GM19438 (cell line): ENCODE measurements at regions not wholly inside any gene's neighbourhood (a gene's known extent, or its start where the extent isn't known, plus 50 kb on each side); places are given as distances from the start of the nearest gene placed in this dataset.
"Not testable (repeated sequence)": the region's sequence is repeated elsewhere in the genome, so short reads cannot be mapped to it uniquely, and the experiment has no call there.

ENCODE experiments used
- ATAC-seq: cut with Tn5 transposase; IDR thresholded peaks from one replicate; pipeline ENCODE4 v1.9.1; 2021; ENCODE audit warnings: low read depth; ENCODE audit not compliant: unreplicated experiment

DNA sequence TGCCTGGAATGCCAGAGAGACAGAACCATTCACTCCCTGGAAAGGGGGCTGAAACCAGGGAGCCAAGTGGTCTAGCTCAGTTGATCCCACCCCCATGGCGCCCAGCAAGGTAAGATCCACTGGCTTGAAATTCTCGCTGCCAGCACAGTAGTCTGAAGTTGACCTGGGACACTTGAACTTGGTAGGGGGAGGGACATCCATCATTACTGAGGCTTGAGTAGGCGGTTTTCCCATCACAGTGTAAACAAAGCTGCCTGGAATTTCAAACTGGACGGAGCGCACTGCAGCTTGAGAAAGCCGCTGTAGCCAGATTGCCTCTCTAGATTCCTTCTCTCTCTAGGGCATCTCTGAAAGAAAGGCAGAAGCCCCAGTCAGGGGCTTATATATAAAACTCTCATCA lies 310.7 kb upstream of the DPPA4 start:
- no peak for ATAC-seq

DNA sequence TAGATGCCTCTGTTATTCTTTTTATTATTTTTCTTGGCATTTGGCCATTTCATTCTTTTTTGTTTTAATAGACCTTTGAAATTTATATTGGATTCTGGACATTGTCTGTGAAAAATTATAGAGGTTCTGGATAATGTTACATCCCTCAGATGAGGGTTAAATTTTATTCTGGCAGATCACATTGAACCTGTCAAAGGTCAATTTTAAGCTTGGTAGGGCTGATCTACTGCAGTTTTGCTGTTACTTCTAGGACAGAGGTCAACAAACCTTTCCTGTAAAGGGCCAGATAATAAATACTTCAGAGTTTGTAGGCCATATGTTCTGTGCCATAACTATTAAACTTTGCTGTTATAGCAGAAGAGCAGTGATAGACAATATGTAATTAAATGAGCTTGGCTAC lies 318.9 kb upstream of the DPPA4 start:
- no peak for ATAC-seq

DNA sequence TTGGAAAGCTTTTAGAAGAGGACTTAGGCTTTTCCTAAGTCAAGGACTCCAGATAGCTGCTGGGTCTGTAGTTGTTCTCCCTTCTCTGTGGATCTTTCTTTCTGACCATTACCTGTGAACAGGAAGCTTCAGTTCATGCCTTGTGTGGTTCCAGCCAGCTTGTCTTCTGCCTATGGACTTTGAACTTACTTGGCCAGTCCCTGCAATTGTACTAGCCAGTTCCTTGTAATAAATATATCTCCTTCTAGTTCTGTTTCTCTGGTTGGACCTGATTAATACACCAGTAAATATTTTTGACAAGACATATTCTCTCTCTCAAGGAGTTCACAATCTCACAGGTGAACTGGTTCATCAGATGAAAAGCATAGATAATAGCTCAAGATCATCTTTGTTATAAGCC lies 341.3 kb upstream of the DPPA4 start:
- no peak for ATAC-seq

DNA sequence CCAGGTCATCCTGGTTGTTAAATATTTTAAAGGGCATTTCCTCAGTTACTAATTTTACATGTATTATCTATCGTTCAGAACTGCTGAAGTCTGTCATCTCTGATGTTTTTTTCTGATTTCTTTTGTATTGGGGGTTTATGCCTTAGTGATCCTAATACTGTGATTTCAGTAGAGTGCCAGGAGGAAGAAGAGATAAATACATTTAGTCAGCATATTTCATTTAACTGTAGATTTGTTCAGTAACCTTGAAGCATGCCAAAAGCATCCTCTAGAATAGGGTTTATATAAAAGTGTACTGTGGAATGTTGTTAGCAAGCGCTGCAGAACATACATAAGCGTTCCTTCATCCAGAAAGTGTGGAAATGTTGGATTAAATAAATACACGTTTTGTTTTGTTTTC lies 342.3 kb upstream of the DPPA4 start:
- no peak for ATAC-seq

DNA sequence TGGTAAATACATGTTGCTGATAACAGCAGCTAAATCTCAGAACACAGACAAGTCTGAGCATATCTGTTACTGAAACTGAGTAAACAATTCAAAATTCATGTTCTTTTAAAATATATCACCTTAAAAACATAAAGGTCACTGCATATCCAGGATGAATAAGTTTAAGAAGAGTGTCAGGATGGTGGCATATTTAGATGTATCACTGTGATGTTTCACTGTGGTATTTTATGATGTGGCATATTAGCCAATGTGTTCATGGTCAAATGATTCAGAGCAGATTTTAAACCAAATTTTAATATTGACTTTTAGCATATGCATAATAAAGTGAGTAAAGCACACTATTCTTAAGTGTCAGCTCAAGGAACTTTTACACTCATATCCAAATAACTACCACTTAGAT lies 346.4 kb upstream of the DPPA4 start:
- no peak for ATAC-seq

DNA sequence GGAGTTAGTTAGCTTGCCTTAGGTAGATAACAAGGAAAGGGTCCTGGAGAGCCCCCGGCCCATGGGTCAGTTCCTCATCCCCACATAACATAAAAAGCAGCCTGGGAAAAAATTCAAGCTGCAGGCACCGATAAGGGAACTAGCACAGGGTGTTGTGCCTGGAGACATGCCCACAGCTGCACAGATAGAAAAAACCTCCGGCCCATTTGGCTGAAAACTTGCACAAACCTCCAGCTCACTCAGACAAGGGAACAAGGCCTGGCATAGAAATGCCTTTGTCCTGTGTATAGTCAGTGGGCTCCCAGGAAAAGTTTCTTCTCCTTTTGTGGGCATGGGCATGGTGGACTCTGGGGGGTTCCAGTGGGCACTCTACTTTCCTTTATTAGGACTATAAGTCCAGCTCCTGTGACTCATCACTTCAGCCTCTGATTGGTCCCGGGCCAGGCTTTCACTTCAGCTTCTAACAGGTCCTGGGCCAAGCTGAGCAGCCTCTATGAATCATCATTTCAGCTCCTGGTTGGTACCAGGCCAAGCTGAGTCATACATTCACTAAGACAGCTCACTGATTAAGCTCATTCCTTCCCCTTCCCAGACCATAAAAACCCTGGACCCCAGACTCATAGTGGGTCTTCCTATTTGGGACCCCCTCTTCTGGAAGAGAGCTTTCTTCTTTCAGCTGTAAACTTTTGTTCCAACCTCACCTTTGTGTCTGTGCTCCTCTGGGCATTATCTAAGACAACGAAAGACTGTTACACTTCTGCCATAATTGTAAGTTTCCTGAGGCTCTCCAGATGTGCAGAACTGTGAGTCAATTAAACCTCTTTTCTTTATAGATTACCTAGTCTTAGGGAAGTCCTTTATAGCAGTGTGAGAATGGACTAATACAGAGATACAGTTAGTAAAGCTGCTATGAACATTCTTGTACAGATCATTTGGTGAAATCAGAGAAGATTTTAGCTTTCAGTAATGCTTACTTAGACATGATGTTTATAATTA lies 348.0 kb upstream of the DPPA4 start:
- ATAC-seq = no peak

DNA sequence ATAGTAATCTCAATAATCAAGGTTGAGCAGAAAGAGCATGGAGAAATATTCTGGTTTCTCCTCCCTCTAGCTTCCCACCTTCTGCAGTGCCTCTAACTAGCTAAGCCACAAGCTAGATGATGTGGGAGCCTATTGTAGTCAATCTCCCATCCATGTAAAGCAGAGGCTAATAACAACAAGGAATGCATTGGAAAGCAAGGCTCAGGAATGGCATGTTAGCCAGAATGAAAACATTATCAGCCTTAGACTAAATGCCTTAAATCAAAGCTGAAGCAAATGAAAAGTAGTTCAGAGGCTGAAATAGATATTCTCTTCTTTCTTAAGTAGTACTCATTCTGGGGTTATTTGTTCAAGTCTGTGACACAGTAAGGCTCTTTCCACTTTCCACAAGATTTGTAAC lies 350.3 kb upstream of the DPPA4 start:
- ATAC-seq = no peak

DNA sequence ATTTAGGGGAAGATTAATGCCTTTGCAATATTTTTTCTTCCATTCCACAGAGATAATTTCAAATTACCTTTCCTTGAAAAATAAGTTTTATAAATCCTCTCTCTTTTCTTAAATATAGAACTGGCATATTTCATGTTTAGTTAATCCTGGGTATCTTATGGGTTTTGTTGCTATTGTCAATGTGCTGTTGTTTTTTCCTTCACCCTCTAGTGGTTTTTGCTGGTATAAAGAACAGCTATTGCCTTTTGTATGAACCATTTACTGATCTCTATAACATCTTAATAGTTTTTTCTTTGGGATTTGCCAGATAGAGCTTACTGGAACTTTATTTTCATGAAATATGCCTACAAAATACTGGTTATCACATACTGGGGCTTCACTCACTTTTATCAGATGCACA lies 359.6 kb upstream of the DPPA4 start:
- ATAC-seq = no peak

DNA sequence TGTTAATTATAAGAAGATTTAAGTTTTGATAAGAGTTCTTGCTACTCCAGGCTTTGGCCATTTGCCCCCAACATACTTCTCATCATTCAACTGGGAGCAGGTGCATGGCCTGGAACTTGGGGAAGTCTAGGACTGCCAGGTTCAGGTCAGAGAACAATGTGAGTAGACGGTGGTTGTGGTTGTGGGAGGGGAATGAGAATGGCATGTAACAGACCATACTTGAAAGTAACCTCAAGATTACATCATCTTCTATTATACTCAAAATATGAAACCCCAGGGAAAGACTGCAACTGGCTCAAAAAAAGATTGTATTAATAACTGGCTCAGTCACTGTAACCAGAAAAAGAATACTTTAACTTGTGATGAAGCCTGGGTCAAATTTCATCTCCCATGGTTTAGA lies 364.9 kb upstream of the DPPA4 start:
- no peak for ATAC-seq

DNA sequence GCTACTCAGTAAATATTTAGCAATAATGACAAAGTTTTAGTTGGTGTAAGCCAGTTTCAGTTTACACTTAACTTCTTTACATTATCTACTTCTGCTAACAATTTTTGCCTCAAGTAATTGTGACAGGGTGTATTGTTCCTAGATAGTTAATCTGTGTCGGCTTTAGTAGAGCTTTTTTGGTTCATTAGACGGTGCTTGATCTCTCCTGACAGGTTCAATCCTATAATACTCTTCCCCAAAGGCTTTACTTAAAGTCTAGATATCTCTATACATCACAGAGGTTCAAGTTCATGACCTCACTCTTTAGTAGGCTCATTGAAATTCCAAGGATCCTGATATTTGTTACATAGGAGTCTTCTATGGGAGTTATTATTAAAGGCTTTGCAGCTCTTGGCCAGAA lies 365.6 kb upstream of the DPPA4 start:
- no peak for ATAC-seq

DNA sequence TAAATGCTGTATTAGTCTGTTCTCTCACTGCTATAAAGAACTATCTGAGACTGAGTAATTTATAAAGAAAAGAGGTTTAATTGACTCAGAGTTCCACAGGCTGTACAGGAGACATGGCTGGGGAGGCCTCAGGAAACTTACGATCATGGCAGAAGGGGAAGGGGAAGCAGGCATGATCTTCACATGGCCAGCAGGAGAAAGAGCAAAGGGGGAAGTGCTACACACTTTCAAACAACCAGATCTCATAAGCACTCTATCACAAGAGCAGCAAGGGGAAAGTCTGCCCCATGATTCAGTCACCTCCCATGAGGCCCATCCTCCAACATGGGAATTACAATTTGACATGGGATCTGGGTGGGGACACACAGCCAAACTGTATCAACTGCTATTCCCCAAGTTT lies 367.8 kb upstream of the DPPA4 start:
- not testable (repeated sequence) for ATAC-seq

DNA sequence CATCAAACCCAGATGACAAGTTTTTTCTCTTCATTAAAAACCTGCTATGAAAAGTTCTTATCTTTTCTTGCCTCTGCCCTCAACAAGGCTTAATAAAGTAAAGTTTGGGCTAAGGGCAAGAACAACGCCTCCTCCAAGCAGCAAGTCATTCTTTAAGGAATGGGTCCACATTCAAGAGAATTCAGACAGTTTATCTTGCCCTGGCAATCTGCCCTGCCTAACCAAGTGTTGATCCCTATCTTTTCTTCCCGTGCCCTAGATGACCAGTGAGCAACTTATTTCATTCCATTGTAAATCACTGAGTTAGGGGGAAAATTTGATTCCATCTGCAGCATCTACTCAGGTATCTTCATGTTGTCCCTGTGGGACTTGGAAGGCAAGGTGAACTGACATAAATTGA lies 370.3 kb upstream of the DPPA4 start:
- no peak for ATAC-seq

DNA sequence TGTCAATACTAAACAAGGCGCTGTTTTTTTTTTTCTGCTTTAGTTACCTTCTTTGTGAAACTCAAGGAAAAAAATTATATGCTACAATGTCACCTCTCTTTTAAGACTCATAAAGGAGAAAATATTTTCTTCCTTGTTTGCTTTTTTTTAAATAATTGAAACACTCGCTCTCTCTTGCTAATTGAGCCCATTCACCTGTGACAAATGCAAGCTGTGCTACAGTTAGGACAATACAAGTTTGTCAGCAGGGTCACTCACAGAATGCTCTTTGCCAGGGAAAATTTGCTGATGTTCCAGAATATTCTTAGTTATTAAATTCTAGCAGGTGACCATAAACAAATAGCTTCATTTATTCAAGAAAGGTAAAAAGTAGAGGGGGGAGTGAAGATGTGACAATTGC lies 375.9 kb upstream of the DPPA4 start:
- ATAC-seq = no peak

DNA sequence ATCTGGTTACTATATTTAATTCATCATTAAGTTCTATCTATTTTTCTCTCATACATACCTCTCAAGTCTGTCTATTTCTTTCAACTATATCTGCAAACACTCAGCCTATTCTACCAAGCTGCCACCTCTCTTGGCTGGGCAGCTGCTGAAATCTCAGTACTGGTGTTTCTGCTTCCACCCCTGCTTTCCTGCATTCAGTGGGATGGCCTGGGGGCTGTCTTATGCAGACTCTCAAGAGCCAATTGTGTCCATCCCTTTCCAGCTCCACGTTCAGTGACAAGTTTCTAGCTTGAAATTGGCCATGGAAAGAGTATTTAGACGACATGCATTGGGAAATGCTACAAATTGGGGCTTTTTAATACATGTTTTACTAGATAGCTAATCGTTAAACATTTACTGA lies 378.4 kb upstream of the DPPA4 start:
- no peak for ATAC-seq

DNA sequence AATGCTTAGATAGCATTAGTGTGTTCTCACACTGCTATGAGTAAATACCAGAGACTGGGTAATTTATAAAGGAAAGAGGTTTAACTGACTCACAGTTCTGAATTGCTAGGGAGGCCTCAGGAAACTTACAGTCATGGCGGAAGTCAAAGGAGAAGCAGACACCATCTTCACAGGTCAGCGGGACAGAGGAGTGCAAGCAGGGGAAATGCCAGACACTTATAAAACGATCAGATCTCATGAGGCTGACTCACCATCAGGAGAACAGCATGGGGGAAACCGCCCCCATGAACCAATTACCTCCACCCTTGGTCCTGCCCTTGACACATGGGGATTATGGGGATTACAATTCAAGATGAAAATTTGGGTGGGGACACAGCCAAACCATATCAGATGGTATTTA lies 381.5 kb upstream of the DPPA4 start:
- ATAC-seq = no peak

DNA sequence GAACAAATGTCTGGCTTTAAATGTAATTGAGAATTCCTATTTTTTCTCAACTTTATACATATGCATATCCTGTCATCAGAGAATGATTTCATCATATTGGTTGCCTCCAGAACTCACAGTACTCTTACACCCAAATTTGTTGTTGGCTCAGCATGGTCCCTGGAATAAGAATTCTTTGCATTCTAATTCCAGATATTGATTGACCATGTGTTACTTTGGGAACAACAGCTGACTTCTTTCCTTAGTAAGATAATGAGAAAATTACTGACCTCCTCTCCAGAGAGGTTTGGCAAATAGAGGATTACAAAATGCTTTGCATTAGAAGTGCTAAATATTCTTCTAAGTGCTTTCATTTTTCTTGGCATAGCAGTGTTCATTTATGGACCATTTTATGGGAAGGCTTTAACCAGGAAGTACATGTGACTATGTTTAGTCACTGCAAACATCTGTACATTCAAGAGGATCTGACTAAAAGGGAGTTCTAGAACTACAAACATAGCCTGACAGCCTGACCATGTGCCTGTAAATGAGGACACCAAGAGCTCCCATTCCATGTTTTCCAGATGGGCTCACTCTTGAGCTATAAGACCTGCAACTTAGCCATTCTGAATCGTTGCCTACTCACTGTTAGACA lies 391.6 kb upstream of the DPPA4 start:
- no peak for ATAC-seq

DNA sequence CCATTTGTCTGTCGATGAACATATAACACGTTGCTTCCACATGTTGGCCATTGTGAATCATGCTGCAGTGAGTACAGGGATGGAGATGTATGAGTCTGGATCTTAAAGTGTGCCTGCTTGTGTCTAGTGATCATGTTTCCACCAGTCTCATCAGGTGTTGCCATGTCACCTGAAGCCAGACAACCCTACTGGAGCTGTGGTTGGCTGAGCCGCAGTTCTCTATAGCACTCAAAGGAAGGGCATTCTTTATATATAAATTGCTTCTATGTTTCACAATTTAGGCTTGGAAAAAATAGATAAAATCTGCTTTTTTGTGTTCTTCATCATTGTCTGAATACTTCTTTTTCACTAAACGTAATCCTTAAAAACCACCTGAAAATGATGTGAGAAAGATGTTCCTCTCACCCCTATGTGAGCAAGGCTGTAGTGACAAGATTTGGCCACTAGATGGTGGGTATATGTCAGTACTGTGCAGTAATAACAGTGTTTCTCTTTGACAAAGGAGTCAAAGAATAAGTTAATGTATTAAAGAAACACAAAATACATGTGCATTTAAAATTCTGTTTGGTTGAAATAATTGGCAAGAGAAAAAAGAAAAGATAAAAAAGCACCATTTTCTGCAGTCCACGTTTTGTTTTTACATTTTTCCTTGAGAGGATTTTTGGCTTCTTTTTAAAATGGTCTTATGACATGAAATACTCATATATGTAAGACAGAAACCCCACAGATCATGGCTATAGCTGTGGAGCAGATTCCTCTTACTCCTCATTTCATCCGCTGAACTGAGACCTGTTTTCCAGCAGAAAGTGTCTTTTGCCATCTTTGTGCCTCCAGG lies 394.5 kb upstream of the DPPA4 start:
- peak; percentile 78 for ATAC-seq

DNA sequence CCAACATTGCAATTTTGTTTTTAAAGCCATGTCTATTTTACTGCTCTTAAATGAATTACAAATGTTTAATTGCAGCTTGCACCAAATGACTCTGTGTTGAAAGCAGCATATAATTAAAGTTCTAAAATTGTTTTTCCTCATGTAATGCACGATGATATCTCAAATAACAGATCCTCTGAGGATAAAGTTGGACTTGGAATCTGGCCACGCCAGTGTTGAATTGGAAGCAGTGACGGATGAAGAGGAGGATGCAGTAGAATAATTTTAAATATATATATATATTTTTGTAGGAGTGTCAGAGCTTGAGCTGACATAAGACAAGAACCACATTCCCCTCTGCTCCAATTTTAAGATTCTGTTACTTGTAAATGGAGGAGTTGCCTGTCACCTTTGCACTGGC lies 406.6 kb upstream of the DPPA4 start:
- no peak for ATAC-seq

DNA sequence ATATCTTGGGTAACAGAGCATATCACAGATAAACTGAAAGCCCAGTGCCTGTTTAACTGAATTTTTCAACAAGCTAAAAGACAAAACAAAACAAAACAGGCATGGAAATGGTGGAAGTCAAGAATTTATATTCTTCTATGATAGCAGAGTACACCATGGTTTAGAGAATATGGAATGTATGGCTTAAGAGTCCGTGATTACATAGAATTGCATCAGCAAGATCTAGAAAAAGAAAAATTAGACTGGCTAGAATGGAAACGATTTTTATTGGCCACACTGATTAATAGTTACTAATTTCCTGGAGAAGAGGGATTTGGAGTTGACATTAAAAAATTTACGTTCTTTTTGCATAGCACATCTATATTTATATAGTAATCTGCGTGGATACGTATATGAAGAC lies 435.2 kb upstream of the DPPA4 start:
- ATAC-seq = no peak

DNA sequence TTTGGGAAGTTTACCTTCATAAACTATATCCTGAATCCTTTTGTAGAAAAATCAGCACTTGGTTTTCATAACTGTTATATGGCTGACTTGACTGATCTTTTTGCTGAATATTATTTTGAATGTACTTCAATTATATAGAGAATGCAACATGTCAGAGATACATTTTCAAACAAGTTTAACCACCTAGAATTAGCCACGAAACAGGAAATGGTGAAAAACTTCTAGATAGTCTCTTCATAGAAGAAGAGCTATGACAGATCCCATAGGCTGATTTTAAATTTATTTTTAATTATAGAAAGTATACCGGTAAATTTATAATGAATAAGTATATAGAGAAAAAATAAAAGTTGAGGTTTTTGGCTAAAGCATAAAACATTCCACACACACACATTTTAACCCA lies 436.8 kb upstream of the DPPA4 start:
- no peak for ATAC-seq

DNA sequence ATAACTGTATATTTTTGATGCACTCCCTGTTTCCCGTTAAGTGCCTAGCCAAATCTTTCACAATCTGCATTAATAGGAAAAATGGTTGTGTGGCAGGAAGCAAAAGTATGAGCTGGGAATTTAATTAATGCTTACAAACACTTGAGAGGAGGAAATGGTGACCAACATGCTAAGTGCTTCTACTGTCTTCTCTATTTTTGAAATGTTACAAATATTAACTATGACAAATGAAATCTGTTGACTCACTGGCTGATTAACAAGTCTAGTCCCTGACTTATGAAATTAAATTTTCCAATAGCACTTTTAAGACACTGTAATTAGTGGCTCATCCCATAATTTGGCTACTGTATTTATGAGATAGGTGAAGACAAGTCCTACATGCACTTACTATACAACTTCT lies 446.9 kb upstream of the DPPA4 start:
- no peak for ATAC-seq
